GM19397 (cell line): ENCODE measurements at regions not wholly inside any gene's neighbourhood (a gene's known extent, or its start where the extent isn't known, plus 50 kb on each side); places are given as distances from the start of the nearest gene placed in this dataset.
"Not testable (repeated sequence)": the region's sequence is repeated elsewhere in the genome, so short reads cannot be mapped to it uniquely, and the experiment has no call there.

ENCODE experiments used
- ATAC-seq: cut with Tn5 transposase; IDR thresholded peaks from one replicate; pipeline ENCODE4 v1.9.1; 2021; ENCODE audit warnings: mild to moderate bottlenecking, moderate library complexity; ENCODE audit not compliant: unreplicated experiment

- no peak for ATAC-seq
Measured at GRCh38 chr13:50403311-50403710, 388.1 kb downstream of the KCNRG start.

DNA sequence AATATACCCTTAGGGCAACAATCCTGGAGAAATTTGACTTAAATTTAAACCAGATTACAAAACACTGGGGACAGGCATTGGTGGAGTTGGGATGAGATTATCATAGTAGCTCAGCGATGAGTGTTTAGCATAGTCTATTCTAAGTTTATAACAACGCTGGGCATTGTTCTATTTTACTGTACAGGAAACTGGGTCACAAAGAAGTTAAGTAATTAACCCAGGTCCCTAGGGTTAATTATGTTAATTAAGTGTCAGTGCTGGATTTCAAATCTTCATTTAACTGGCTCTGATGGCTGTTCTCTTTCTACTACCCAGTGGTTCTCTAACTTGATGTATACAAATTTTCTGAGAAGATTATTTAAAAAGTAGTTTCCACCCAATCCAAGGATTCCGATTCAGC, 388.9 kb downstream of the KCNRG start:
- no peak for ATAC-seq

DNA sequence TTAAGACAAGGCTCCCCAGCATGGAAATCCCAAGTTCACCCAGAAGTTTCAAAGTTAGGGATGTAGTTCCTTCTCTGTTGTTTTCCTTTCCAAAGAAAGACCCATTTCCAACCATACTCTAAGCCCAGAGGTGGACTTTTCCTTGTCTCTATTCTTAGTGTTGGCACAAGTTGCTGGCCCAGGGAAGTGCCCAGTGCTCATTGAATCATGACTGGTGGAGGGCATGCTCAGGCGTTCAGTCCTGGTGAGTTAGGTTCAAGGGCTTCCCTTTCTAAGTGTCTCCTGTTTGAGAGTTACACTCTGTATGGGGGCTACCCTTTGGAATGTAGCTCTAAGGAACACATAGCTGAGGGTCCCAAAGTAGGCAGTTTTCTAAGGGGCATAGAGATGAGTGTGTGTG, 389.5 kb downstream of the KCNRG start:
- no peak for ATAC-seq

DNA sequence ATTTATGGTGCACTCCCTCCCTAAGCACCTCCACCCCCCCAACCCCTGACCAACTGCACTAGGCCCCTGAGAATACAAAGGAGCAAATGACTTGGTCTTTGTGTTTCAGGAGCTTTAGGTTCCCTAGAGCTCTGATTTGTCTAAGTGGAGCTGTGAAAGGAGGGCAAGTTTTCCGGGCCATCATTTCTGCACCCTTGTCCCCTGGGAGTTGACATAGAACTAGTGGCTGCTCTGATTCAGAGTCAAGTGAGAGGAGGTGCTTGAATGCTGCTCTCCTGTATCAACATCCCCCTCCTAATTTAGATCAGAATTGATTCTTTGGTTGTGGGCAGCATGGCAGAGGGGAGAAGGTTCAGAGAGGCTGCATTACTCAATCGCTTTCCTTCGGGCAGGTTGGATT, 391.6 kb downstream of the KCNRG start:
- no peak for ATAC-seq

DNA sequence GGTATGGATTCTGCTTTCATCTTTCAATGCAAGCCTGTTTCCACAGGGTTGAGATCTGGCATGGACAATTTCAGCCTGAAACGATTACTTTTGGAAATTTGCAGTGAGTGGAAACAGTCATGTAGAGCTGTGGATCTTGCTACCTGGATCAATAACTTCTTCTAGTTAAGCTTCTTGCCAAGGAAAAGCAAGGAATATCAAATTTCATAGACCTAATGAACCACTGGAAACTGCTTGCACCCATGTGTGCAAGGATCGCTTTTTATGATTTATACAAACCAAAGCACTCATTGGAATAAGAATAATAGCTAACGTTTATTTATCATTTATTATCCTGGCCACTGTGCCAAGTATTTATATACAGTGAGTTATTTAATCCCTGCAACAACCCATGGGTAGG, 392.8 kb downstream of the KCNRG start:
- no peak for ATAC-seq

- ATAC-seq = no peak
Measured at GRCh38 chr13:50409220-50409619, 394.0 kb downstream of the KCNRG start.

DNA sequence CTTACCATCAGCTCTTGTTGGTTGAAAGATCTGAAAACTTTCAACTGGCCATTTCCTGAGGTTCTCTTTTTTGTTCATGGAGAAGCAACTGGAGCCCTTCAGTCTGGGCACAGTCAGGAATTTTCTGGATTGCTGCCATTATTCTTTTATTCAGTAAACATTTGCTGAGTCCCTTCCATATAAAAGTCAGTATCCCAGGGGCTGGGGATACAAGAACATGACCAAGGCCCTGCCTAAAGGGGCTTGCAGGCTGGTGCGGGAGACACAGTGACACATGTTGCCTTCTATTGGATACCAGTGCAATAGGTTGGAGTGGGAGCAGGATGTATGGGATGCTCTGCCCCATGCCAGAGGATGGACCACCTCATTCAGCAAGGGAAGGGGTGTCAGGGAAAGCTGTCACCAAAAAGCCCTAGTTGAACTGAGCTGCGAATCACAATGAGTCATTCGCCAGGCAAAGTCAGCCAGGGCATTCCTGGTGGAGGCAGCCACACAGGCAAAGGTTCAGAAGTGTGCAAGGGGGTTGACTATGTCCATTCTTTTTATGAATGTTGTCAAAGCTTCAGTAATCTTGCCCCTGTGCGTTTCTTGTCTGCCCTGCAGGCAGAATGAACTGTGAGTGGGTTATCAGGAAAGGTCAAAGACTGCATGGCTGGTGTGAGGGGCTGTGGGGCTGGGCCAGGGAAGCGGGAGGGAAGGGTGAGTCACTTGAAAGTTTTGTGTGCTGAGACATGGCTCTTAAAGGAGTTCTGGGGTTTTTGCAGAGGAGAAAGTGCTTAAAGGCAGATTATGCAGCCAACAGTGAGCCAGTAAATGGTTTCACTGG, 395.9 kb downstream of the KCNRG start:
- ATAC-seq = no peak

GRCh38 chr13:50412046-50412617, 396.9 kb downstream of the KCNRG start:
- ATAC-seq = no peak

DNA sequence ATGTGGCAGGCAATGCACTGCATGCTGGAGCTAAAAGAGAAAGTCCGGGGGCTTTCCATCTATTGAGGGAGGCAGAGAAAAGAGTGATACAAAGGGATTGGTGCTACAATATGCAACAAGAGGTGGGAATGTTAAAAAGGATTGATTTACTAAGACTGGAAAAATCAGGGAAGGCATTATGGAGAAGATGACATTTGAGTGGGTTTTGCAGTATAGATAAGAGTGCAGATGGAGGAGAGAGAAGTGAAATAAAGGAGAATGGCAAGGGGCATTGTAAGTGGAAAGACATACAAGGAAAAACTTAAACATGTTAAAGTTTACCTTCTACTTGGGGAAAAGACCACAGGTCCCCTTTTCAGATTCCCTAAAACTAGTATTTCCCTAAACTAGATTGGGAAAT, 399.4 kb downstream of the KCNRG start:
- no peak for ATAC-seq

- ATAC-seq = no peak
Measured at GRCh38 chr13:50415428-50415827, 400.2 kb downstream of the KCNRG start.

DNA sequence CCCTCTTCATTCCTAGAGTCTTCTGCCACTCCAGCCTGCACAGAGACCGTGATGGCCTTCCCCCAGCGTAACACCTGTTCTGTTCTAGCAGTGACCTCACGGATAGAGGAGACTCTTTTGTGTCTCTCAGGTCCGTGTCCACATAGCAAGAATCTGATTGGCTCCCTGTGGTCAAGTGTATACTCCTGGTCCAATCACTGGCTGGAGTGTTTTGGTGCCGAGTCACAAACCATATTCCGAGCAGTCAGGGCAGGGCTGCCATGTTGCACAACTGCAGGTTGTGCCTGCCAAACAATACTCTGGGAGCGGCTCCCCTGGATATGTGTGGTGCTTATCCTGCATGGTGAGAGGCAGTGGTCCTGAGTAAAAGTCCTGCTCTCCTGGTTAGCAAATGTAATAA, 402.4 kb downstream of the KCNRG start:
- no peak for ATAC-seq

DNA sequence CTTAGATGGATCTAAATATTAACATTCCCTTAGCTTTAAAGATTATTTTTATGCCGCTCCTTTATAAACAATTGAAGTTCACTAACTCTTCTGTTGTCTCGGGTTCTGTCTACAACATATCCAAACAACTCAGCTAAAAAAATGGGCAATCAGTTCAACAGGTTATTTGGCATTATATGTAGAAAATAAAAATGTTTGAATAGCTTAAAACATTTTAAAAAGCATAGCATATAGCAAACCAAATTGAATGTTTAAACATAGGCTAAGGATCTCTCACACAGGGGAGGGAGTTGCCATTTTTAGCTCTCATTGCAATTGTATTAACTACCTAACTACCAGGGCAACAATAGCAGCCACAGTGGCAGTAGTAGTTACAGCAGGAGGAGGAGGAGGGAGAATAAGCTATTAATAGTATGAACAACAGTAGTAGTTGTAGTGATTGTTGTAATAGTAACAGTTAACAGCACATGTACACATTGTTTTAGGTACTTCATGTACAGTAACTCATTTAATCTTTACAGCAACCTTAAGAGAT, 404.2 kb downstream of the KCNRG start:
- ATAC-seq = no peak

DNA sequence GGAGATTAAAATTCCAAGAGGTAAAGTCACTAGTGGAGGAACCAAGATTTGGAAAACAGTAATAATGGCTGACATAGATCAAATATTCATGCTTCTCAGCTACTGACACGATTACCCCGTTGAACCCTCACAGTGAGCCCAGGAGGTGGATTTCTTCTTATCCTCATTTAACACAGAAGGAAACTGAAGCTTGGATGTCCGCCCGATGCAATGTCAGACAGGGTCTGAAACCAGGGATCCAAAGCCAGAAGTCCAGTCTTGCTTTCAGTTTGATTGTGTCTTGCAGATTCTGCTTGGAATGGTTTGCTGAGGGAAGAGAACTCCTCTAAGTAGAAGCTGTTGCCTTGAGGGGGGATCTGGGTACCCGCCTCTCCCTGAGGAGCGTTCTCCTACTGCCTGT, 404.7 kb downstream of the KCNRG start:
- no peak for ATAC-seq

- ATAC-seq = no peak
Measured at GRCh38 chr13:50420718-50421472, 405.7 kb downstream of the KCNRG start.

DNA sequence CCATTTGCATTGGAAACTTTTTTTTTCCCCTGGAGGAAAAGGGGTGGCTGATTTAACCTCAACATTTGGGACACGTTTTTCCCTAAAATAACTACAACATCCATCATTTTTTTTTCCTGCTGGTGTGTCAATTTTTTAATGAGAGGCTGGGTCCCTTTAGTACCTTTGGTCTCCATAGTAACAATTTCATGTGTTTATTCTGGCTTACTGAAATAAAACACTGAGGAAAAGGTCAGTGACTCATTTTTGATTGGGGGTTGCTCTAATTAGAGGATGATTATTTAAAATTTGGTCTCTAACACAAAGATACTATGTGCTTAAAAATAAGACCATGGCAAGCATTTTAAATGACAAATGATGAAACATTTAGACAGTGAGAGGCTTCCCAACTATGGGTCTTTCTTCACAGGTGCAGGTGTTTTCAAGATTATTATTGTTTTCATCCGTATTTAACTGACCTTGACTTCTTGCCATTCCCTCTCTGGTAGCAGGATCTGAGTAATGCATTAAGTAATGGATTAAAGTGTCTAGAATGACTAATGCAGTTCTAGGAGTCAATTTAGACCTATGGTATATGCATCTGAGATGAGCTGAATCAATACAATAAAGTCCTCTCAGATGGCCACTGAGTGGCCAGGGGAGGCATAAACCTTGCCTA, 406.4 kb downstream of the KCNRG start:
- ATAC-seq = no peak

DNA sequence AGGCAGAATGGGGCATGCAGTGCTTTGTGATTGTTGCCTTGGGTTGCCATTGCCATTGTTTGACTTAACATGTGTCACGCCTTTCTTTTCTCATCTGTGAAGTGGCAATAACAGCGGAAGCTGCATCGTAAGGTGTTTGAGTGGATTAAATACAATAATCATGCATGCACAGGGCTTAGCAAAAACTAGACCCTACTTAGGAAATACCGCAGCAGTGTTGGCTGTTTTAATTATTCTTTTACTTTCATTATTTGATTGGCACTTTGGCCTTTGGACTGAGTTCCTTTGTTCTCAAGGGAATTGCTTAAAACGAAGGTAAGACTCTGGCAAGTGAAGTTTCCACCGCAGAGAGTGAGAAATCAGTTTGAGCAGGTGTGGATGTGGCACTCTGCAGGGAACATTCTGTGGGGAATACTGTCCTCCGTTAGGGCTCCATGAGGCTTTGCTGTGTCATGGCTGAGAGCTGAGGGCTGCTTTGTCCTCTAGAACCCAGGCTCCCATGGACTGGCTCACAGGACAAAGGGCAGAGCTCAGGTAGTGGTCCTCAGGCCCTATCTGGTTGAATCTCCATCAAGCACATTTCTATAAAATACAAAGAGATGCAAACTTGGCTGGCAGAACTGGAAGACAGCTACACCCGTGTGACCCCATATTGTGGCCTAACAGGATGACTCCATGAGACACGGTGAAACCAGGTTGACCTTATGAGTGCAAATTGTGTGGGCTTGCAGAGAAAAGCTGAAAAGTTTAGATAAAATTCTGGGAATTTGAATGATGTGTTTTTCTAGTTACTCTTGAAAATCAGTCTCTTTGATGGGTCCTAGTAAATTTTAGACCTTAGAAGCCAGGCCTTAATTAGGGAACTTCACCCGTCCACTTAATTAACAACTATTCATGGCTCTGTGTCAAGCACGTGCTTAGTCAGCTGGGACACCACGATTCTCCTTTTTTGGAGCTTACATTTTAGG, 407.2 kb downstream of the KCNRG start:
- ATAC-seq = no peak

GRCh38 chr13:50424993-50425392, 409.7 kb downstream of the KCNRG start:
- no peak for ATAC-seq

- no peak for ATAC-seq
Measured at GRCh38 chr13:50425772-50426171, 410.5 kb downstream of the KCNRG start.

GRCh38 chr13:50426927-50427326, 411.7 kb downstream of the KCNRG start:
- no peak for ATAC-seq

DNA sequence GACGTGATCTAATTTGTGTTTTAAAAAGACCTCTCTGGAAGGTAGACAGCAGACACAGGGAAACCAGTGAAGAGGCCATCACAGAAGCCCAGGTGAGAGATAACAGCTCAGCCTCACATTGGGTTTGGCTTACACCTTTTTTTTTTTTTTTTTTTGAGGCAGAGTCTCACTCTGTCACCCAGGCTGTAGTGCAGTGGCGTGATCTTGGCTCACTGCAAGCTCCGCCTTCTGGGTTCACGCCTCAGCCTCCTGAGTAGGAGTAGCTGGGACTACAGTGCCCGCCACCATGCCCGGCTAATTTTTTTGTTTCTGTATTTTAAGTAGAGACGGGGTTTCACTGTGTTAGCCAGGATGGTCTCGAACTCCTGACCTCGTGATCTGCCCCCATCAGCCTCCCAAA, 412.3 kb downstream of the KCNRG start:
- ATAC-seq = not testable (repeated sequence)
